ENCODE measurements at regions not wholly inside any gene's neighbourhood (a gene's known extent, or its start where the extent isn't known, plus 50 kb on each side); places are given as distances from the start of the nearest gene placed in this dataset.

DNA sequence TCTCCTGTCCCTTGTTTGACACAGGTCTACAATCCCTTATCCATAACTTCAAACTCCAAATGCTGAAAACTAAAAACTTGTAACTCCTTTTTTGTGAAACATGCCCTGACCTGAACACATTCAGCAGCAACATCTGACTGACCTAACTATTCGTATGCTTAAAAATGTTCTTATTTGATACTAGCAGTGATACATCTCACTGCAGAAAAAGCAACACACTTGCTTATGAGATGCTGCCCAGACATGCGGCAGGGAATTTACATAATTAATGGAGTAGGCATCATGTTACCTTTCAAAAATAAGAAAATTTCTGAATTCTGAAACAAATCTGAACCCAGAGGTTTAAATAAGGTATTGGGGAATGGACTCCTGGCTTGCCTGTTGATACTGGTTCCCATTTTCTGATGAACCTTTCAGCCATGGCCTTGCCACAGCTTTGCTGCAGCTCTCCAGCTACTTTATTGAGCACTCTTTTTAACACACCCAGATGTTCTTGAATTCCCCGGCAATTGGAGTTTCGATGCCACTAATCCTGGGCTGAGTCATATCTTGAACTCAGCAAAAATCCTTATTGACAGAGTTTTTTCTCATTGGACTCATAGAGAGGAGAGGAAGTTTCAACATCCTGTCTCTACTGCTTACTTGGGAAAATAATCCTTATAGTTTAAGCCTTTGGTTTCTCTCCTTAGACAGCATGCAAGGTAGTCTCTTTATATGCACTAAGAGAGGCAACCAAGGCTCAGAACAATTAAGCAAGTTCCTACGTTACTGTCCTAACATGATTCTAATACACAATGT is 296.6 kb upstream of the LMCD1 start:
- ATAC-seq (no peak), DNase-seq (no peak)
- no peaks in the 10 kb centered on the region for H3K9me3 ChIP-seq
- no peak for TF ChIP-seq CTCF (IDR thresholded peaks at IDR 0.05)
- H3K27me3 ChIP-seq (ENCODE audit: low read depth): no peaks in the 10 kb centered on the region
- no peaks in the 10 kb centered on the region for H3K4me1 ChIP-seq
- H3K27ac ChIP-seq: no peak overlapping the region
- intact Hi-C loops (cut with DNase I): no loop called here
- H3K36me3 ChIP-seq: no peaks in the 10 kb centered on the region
- no peak overlapping the region for H3K4me3 ChIP-seq

DNA sequence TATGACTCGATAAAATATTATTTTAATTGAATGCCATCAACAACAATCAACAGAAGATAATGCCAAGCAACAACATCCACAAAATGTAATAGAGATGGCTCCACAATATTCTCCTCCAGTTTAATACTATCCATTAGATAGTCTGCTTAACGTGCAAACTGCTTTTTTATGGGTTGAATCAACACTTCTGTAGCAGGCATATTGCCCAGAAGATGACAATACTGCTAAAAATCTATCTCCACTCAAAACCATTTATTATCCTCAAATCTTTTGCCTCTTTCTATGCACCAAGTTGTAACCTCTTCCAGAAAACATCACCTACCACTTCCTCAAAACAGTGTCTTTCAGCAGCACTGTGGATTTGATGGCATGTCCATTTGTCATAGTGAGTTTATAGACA is 295.7 kb upstream of the LMCD1 start:
- intact Hi-C loops (cut with DNase I): no loop called here
- ATAC-seq: no peak
- no peak for DNase-seq
- Histone ChIP-seq H3K27ac (no peak overlapping the region), H3K36me3 (no peaks in the 10 kb centered on the region), H3K9me3 (no peaks in the 10 kb centered on the region), H3K27me3 (ENCODE audit: low read depth) (no peaks in the 10 kb centered on the region), H3K4me1 (no peaks in the 10 kb centered on the region), H3K4me3 (no peak overlapping the region)
- no peak for TF ChIP-seq CTCF (IDR thresholded peaks at IDR 0.05)

DNA sequence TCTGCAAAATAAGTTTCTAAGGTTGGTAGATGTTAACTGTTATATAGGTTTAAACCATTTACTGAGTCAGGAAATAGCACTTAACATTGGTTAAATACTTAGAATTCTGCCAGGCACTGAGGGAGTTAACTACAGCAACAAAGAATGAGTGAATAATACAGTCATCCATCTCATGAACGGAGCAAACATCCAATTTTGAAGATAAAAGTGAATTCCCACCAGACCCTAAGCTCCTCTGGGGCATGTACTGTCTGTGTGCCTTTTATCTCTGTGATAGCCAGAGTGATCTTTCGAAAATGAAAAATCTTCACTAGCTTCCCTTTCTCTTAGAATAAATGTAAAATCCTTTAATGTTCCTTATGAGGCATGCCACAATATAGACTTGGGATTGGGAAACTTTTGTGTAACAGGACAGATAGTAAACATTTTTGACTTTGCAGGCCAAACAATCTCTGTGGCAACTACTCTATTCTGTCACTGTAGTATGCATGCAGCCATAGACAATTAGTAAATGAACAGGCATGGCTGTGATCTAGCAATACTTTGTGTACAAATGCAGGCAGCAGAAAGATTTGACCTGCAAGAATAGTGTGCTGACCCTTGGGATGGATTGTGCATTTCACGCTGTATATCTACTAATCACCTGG is 294.5 kb upstream of the LMCD1 start:
- Histone ChIP-seq H3K27me3 (ENCODE audit: low read depth) (no peaks in the 10 kb centered on the region), H3K36me3 (no peaks in the 10 kb centered on the region), H3K27ac (no peak overlapping the region), H3K4me1 (no peaks in the 10 kb centered on the region), H3K4me3 (no peak overlapping the region), H3K9me3 (no peaks in the 10 kb centered on the region)
- intact Hi-C loops (cut with DNase I): no loop called here
- ATAC-seq: no peak
- DNase-seq: no peak
- no peak for TF ChIP-seq CTCF (IDR thresholded peaks at IDR 0.05)

DNA sequence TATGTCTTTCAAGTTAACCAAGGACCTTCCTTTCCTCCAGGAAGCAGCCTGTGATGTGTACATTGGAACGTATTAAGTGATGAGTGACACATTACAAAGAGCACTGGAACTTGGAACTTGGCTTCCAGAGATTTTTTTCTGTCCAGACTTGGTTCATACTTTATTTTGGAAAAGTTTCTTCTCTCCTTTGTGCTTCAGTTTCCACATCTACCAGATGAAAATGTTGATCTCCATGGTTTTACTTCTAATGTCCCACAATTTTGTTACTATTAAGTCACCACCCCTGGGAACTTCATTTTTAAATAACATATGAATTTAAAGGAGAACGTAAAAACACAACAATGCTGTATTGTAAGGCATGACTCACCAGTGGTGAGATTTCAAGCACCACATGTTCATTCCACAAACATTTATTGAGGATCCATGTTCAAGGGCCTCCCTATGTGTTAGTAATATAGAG is 290.7 kb upstream of the LMCD1 start:
- H3K4me3 ChIP-seq: no peak overlapping the region
- intact Hi-C loops (cut with DNase I): no loop called here
- H3K4me1 ChIP-seq: no peaks in the 10 kb centered on the region
- ATAC-seq (no peak), DNase-seq (no peak)
- H3K9me3 ChIP-seq: no peaks in the 10 kb centered on the region
- no peak overlapping the region for H3K27ac ChIP-seq
- no peaks in the 10 kb centered on the region for H3K36me3 ChIP-seq
- no peaks in the 10 kb centered on the region for H3K27me3 ChIP-seq (ENCODE audit: low read depth)
- TF ChIP-seq CTCF (IDR thresholded peaks at IDR 0.05): no peak

- Histone ChIP-seq H3K9me3 (no peaks in the 10 kb centered on the region), H3K36me3 (no peaks in the 10 kb centered on the region), H3K27me3 (ENCODE audit: low read depth) (no peaks in the 10 kb centered on the region), H3K4me3 (no peak overlapping the region), H3K4me1 (no peaks in the 10 kb centered on the region), H3K27ac (no peak overlapping the region)
- TF ChIP-seq CTCF (IDR thresholded peaks at IDR 0.05): no peak
- ATAC-seq (no peak), DNase-seq (no peak)
- intact Hi-C loops (cut with DNase I): no loop called here
Measured at GRCh38 chr3:8212794-8213193, 288.8 kb upstream of the LMCD1 start.

Measured in lower lobe of right lung (tissue), 2 donors.